NB4 (cell line): ENCODE measurements at regions not wholly inside any gene's neighbourhood (a gene's known extent, or its start where the extent isn't known, plus 50 kb on each side); places are given as distances from the start of the nearest gene placed in this dataset.

Source experiments
- CTCF ChIP-seq: IDR thresholded peaks from one replicate; pipeline ENCODE4 v1.5.1; 2012; ENCODE audit warnings: low read depth, low read length
- MAX ChIP-seq: IDR thresholded peaks from 2 replicates; pipeline ENCODE4 v1.6.1; 2011; ENCODE audit warnings: low read depth, low read length
- POLR2A ChIP-seq: IDR thresholded peaks from 2 replicates; pipeline ENCODE4 v1.6.1; 2011; ENCODE audit warnings: mild to moderate bottlenecking; ENCODE audit not compliant: insufficient read length; ENCODE audit errors: extremely low read depth

GRCh38 chr5:104843822-104844221 is 1281.2 kb upstream of the NUDT12 start:
- TF ChIP-seq CTCF (no peak), MAX (no peak), POLR2A (no peak)
